Natural killer cell (primary cell): ENCODE measurements at regions not wholly inside any gene's neighbourhood (a gene's known extent, or its start where the extent isn't known, plus 50 kb on each side); places are given as distances from the start of the nearest gene placed in this dataset.

Source experiments
- ATAC-seq, 3 donors: fragments of 150-1000 bp in 2 of 3; fragments of 200-7000 bp in 1 of 3; cut with Tn5 transposase; 1 replicate in 1 of 3; 2 replicates in 2 of 3; pipeline ENCODE4 v1.10.0; 2021; ENCODE audit warnings: mild to moderate bottlenecking in 2 of 3, moderate library complexity in 2 of 3
- DNase-seq, 2 donors: peaks; one replicate each; pipeline versions ENCODE4 v3.0.0 to v3.0.0-alpha.2; 2013 to 2021; ENCODE audit warnings: mixed read lengths in 1 of 2
- H3K27ac ChIP-seq: one replicate; pipeline ENCODE4 v1.5.1; 2013; ENCODE audit warnings: mild to moderate bottlenecking, low read length
- H3K27me3 ChIP-seq: one replicate; pipeline ENCODE4 v1.6.1; 2013; ENCODE audit warnings: low read length; ENCODE audit not compliant: control insufficient read depth, insufficient read depth
- H3K36me3 ChIP-seq: one replicate; pipeline ENCODE4 v1.6.1; 2013; ENCODE audit warnings: low read length; ENCODE audit not compliant: control insufficient read depth, insufficient read depth
- H3K4me1 ChIP-seq: one replicate; pipeline ENCODE4 v1.6.1; 2013; ENCODE audit warnings: low read length; ENCODE audit not compliant: control insufficient read depth, insufficient read depth
- H3K4me3 ChIP-seq: one replicate; pipeline ENCODE4 v1.5.1; 2013; ENCODE audit warnings: low read length
- H3K9me3 ChIP-seq: one replicate; pipeline ENCODE4 v1.6.1; 2013; ENCODE audit warnings: low read length; ENCODE audit not compliant: control insufficient read depth, insufficient read depth
- H3K27ac Mint-ChIP-seq, 2 donors: one replicate each; pipeline ENCODE4 v1.8.0; 2022; ENCODE audit warnings: mild to moderate bottlenecking in 2 of 2, mixed read lengths in 2 of 2, moderate library complexity in 1 of 2
- H3K27me3 Mint-ChIP-seq, 2 donors: one replicate each; pipeline ENCODE4 v1.8.0; 2022; ENCODE audit warnings: low read depth in 2 of 2, mixed read lengths in 2 of 2
- H3K36me3 Mint-ChIP-seq: one replicate; pipeline ENCODE4 v1.8.0; 2022; ENCODE audit warnings: mixed read lengths
- H3K4me1 Mint-ChIP-seq, 2 donors: one replicate each; pipeline ENCODE4 v1.8.0; 2022; ENCODE audit warnings: mixed read lengths in 2 of 2
- H3K4me3 Mint-ChIP-seq: one replicate; pipeline ENCODE4 v1.8.0; 2022; ENCODE audit warnings: mild to moderate bottlenecking, moderate library complexity, mixed read lengths
- H3K9me3 Mint-ChIP-seq, 2 donors: one replicate each; pipeline ENCODE4 v1.8.0; 2022; ENCODE audit warnings: mixed read lengths in 2 of 2
- CTCF ChIP-seq: fragments of 200-600 bp; IDR thresholded peaks from one replicate; pipeline ENCODE4 v1.8.0; 2022; ENCODE audit warnings: antibody characterized with exemption
- WGBS: methylation state at CpG from one replicate; pipeline ENCODE4 v1.1.7; 2013; ENCODE audit warnings: missing lambda C conversion rate; ENCODE audit not compliant: insufficient coverage; 5-methylcytosine and 5-hydroxymethylcytosine counted together
- intact Hi-C: fragments of 100-400 bp; cut with micrococcal nuclease; formaldehyde crosslinking; loops from one replicate; pipeline ENCODE4 v1.14.2; 2022

GRCh38 chr1:43039228-43040055 lies 80.8 kb upstream of the SLC2A1 start:
- ATAC-seq (no peak), DNase-seq (no peak)
- H3K4me1 Mint-ChIP-seq = peaks cover 17 to 20% of the 10 kb centered on the region in 2 donors
- Histone ChIP-seq H3K9me3 (no peaks in the 10 kb centered on the region), H3K4me1 (peaks cover 18% of the 10 kb centered on the region), H3K4me3 (no peak overlapping the region), H3K27ac (no peak overlapping the region), H3K27me3 (no peaks in the 10 kb centered on the region), H3K36me3 (no peaks in the 10 kb centered on the region)
- no peak overlapping the region for H3K27ac Mint-ChIP-seq
- H3K4me3 Mint-ChIP-seq = no peak overlapping the region
- intact Hi-C loops = no loop called here
- H3K27me3 Mint-ChIP-seq = no peaks in the 10 kb centered on the region
- 88% methylated on average over 11 of the region's 14 CpGs for WGBS
- H3K36me3 Mint-ChIP-seq = no peaks in the 10 kb centered on the region
- H3K9me3 Mint-ChIP-seq = no peaks in the 10 kb centered on the region
- TF ChIP-seq CTCF = no peak

- no peak for TF ChIP-seq CTCF
- no peak overlapping the region for H3K27ac ChIP-seq
- DNase-seq (no peak), ATAC-seq (no peak)
- no peaks in the 10 kb centered on the region for H3K36me3 ChIP-seq
- no peaks in the 10 kb centered on the region for H3K27me3 ChIP-seq
- H3K4me3 ChIP-seq = no peak overlapping the region
- no peaks in the 10 kb centered on the region for H3K9me3 ChIP-seq
- intact Hi-C loops = no loop called here
- peaks cover 24% of the 10 kb centered on the region for H3K4me1 ChIP-seq
- Mint-ChIP-seq H3K27me3 (no peaks in the 10 kb centered on the region), H3K4me3 (no peak overlapping the region), H3K27ac (no peak overlapping the region), H3K4me1 (peaks cover 20 to 22% of the 10 kb centered on the region in 2 donors), H3K9me3 (no peaks in the 10 kb centered on the region), H3K36me3 (no peaks in the 10 kb centered on the region)
- WGBS = 92% methylated on average over 9 of the region's 9 CpGs
Measured at GRCh38 chr1:43038232-43038935, 79.7 kb upstream of the SLC2A1 start.

- intact Hi-C loops = no loop called here
- H3K36me3 ChIP-seq = no peaks in the 10 kb centered on the region
- TF ChIP-seq CTCF = no peak
- H3K27me3 Mint-ChIP-seq = no peaks in the 10 kb centered on the region
- no peak overlapping the region for H3K4me3 ChIP-seq
- DNase-seq = no peak
- no peak overlapping the region for H3K27ac Mint-ChIP-seq
- H3K9me3 Mint-ChIP-seq = no peaks in the 10 kb centered on the region
- H3K4me1 Mint-ChIP-seq = peaks cover 16% of the 10 kb centered on the region in 2 donors
- no peaks in the 10 kb centered on the region for H3K36me3 Mint-ChIP-seq
- H3K4me1 ChIP-seq = peaks cover 24% of the 10 kb centered on the region
- H3K27ac ChIP-seq = no peak overlapping the region
- WGBS = 91% methylated on average over 6 of the region's 6 CpGs
- H3K4me3 Mint-ChIP-seq = no peak overlapping the region
- ATAC-seq = no peak
- H3K9me3 ChIP-seq = no peaks in the 10 kb centered on the region
- no peaks in the 10 kb centered on the region for H3K27me3 ChIP-seq
Measured at GRCh38 chr1:43037466-43037865, 78.8 kb upstream of the SLC2A1 start.
